ENCODE measurements at regions not wholly inside any gene's neighbourhood (a gene's known extent, or its start where the extent isn't known, plus 50 kb on each side); places are given as distances from the start of the nearest gene placed in this dataset.
A peak's percentile ranks its signal among the peaks of the same experiment; 100 is the strongest.

- TF ChIP-seq FOXM1 (IDR thresholded peaks at IDR 0.05; ENCODE audit: borderline replicate concordance, low read depth) (peak; percentile 90), RAD21 (IDR thresholded peaks at IDR 0.05; ENCODE audit: low read depth) (no peak; the same call in 1 of the 2 replicates), MAX (IDR thresholded peaks at IDR 0.05) (peak; percentile 57), REST (IDR thresholded peaks at IDR 0.05; ENCODE audit: low read depth) (no peak), USF1 (IDR thresholded peaks at IDR 0.05) (no peak), TAF1 (IDR thresholded peaks at IDR 0.05; ENCODE audit: low read depth) (no peak; the same call in 1 of the 2 replicates), TEAD4 (IDR thresholded peaks at IDR 0.05) (peak; percentile 93), CREB1 (IDR thresholded peaks at IDR 0.05; ENCODE audit: low read depth) (peak; percentile 77), ZBTB7A (IDR thresholded peaks at IDR 0.05; ENCODE audit: low read depth) (no peak; the same call in 1 of the 2 replicates), NFIC (IDR thresholded peaks at IDR 0.05) (peak; percentile 93), TCF12 (IDR thresholded peaks at IDR 0.05; ENCODE audit: low read depth) (peak; percentile 97), CEBPB (IDR thresholded peaks at IDR 0.05) (0 out of 2 replicates have a peak, but pooled peaks have one; percentile 24), EGR1 (IDR thresholded peaks at IDR 0.05) (no peak), EP300 (IDR thresholded peaks at IDR 0.05; ENCODE audit: borderline replicate concordance) (peak; percentile 96), YY1 (IDR thresholded peaks at IDR 0.05; ENCODE audit: low read depth) (0 out of 2 replicates have a peak, but pooled peaks have one; percentile 8)
Measured at GRCh38 chr12:105562199-105562971, 231.9 kb downstream of the C12orf75 start.

GRCh38 chr12:105567061-105567460 lies 236.6 kb downstream of the C12orf75 start:
- no peak for TF ChIP-seq REST (IDR thresholded peaks at IDR 0.05; ENCODE audit: low read depth)

GRCh38 chr12:105569886-105570285 lies 239.4 kb downstream of the C12orf75 start:
- no peak for TF ChIP-seq CEBPB (IDR thresholded peaks at IDR 0.05)
- no peak for TF ChIP-seq TEAD4 (IDR thresholded peaks at IDR 0.05)
- TF ChIP-seq MAX (IDR thresholded peaks at IDR 0.05) = no peak
- TF ChIP-seq TAF1 (IDR thresholded peaks at IDR 0.05; ENCODE audit: low read depth) = no peak
- TF ChIP-seq NFIC (IDR thresholded peaks at IDR 0.05) = no peak
- no peak for TF ChIP-seq EP300 (IDR thresholded peaks at IDR 0.05; ENCODE audit: borderline replicate concordance)
- TF ChIP-seq ZBTB7A (IDR thresholded peaks at IDR 0.05; ENCODE audit: low read depth) = no peak
- TF ChIP-seq REST (IDR thresholded peaks at IDR 0.05; ENCODE audit: low read depth) = no peak
- no peak for TF ChIP-seq TCF12 (IDR thresholded peaks at IDR 0.05; ENCODE audit: low read depth)
- no peak for TF ChIP-seq EGR1 (IDR thresholded peaks at IDR 0.05)
- no peak for TF ChIP-seq FOXM1 (IDR thresholded peaks at IDR 0.05; ENCODE audit: borderline replicate concordance, low read depth)
- no peak for TF ChIP-seq RAD21 (IDR thresholded peaks at IDR 0.05; ENCODE audit: low read depth)

GRCh38 chr12:105570944-105571343 lies 240.5 kb downstream of the C12orf75 start:
- TF ChIP-seq TCF12 (IDR thresholded peaks at IDR 0.05; ENCODE audit: low read depth) = no peak
- no peak for TF ChIP-seq FOXM1 (IDR thresholded peaks at IDR 0.05; ENCODE audit: borderline replicate concordance, low read depth)
- TF ChIP-seq EP300 (IDR thresholded peaks at IDR 0.05; ENCODE audit: borderline replicate concordance) = no peak
- TF ChIP-seq NFIC (IDR thresholded peaks at IDR 0.05) = no peak
- TF ChIP-seq CEBPB (IDR thresholded peaks at IDR 0.05) = no peak
- TF ChIP-seq TEAD4 (IDR thresholded peaks at IDR 0.05) = no peak
- no peak for TF ChIP-seq ZBTB7A (IDR thresholded peaks at IDR 0.05; ENCODE audit: low read depth)
- TF ChIP-seq USF1 (IDR thresholded peaks at IDR 0.05) = no peak
- no peak for TF ChIP-seq EGR1 (IDR thresholded peaks at IDR 0.05)
- no peak for TF ChIP-seq TAF1 (IDR thresholded peaks at IDR 0.05; ENCODE audit: low read depth)
